Right ventricle myocardium inferior (tissue), 1 donor: ENCODE measurements at regions not wholly inside any gene's neighbourhood (a gene's known extent, or its start where the extent isn't known, plus 50 kb on each side); places are given as distances from the start of the nearest gene placed in this dataset.

Experiments used
- ATAC-seq: fragments of 200-7000 bp; cut with Tn5 transposase; one replicate; pipeline ENCODE4 v1.9.1; 2020; ENCODE audit warnings: mild to moderate bottlenecking, moderate library complexity
- DNase-seq: peaks from one replicate; pipeline ENCODE4 v3.0.0; 2021; ENCODE audit errors: missing footprints
- intact Hi-C: fragments of 100-400 bp; cut with DNase I; formaldehyde crosslinking; loops from one replicate; pipeline ENCODE4 v1.11.0; 2022
- donor health status: DM: no; HTN: yes; CAD: no; lungs with severe emphysema.

GRCh38 chr11:24289301-24289700 is 207.6 kb upstream of the LUZP2 start:
- intact Hi-C loops, result no loop called here
- ATAC-seq, result no peak
- DNase-seq, result no peak

- ATAC-seq (no peak), DNase-seq (no peak)
- intact Hi-C loops, result no loop called here
Measured at GRCh38 chr11:24293964-24294363, 202.9 kb upstream of the LUZP2 start.

- DNase-seq, result no peak
- no peak for ATAC-seq
- intact Hi-C loops, result no loop called here
Measured at GRCh38 chr11:24295360-24295759, 201.5 kb upstream of the LUZP2 start.

- no peak for ATAC-seq
- intact Hi-C loops, result no loop called here
- DNase-seq, result no peak
Measured at GRCh38 chr11:24297461-24297860, 199.4 kb upstream of the LUZP2 start.

- DNase-seq (no peak), ATAC-seq (no peak)
- intact Hi-C loops, result no loop called here
Measured at GRCh38 chr11:24298146-24298545, 198.7 kb upstream of the LUZP2 start.

- ATAC-seq (no peak), DNase-seq (no peak)
- intact Hi-C loops, result no loop called here
Measured at GRCh38 chr11:24311974-24312373, 184.9 kb upstream of the LUZP2 start.

GRCh38 chr11:24312464-24313238 is 184.2 kb upstream of the LUZP2 start:
- ATAC-seq (no peak), DNase-seq (no peak)
- intact Hi-C loops, result no loop called here

GRCh38 chr11:24321229-24321628 is 175.6 kb upstream of the LUZP2 start:
- intact Hi-C loops, result no loop called here
- no peak for ATAC-seq
- no peak for DNase-seq

- ATAC-seq (no peak), DNase-seq (no peak)
- intact Hi-C loops, result no loop called here
Measured at GRCh38 chr11:24324211-24324610, 172.6 kb upstream of the LUZP2 start.

GRCh38 chr11:24344222-24344621 is 152.6 kb upstream of the LUZP2 start:
- intact Hi-C loops, result no loop called here
- DNase-seq (no peak), ATAC-seq (no peak)

- intact Hi-C loops, result no loop called here
Measured at GRCh38 chr11:24348908-24349307, 147.9 kb upstream of the LUZP2 start.

GRCh38 chr11:24351179-24351578 is 145.7 kb upstream of the LUZP2 start:
- intact Hi-C loops, result no loop called here
- DNase-seq, result no peak
- ATAC-seq, result no peak

More at GRCh38 chr11:24348908-24349307, 147.9 kb upstream of the LUZP2 start:
- ATAC-seq (no peak), DNase-seq (no peak)

- intact Hi-C loops, result no loop called here
- ATAC-seq (no peak), DNase-seq (no peak)
Measured at GRCh38 chr11:24356501-24356900, 140.4 kb upstream of the LUZP2 start.

GRCh38 chr11:24357620-24358410 is 139.0 kb upstream of the LUZP2 start:
- ATAC-seq, result no peak
- DNase-seq, result no peak
- intact Hi-C loops, result no loop called here

- intact Hi-C loops, result no loop called here
- ATAC-seq (no peak), DNase-seq (no peak)
Measured at GRCh38 chr11:24372491-24372890, 124.4 kb upstream of the LUZP2 start.

- intact Hi-C loops, result no loop called here
- ATAC-seq (no peak), DNase-seq (no peak)
Measured at GRCh38 chr11:24373516-24373915, 123.3 kb upstream of the LUZP2 start.

- intact Hi-C loops, result no loop called here
- ATAC-seq (no peak), DNase-seq (no peak)
Measured at GRCh38 chr11:24375351-24375750, 121.5 kb upstream of the LUZP2 start.

- intact Hi-C loops, result no loop called here
Measured at GRCh38 chr11:24375931-24376330, 120.9 kb upstream of the LUZP2 start.

GRCh38 chr11:24383137-24383536 is 113.7 kb upstream of the LUZP2 start:
- intact Hi-C loops, result no loop called here
- ATAC-seq, result no peak
- DNase-seq, result no peak

More at GRCh38 chr11:24375931-24376330, 120.9 kb upstream of the LUZP2 start:
- DNase-seq (no peak), ATAC-seq (no peak)

- intact Hi-C loops, result no loop called here
- ATAC-seq (no peak), DNase-seq (no peak)
Measured at GRCh38 chr11:24384240-24384639, 112.6 kb upstream of the LUZP2 start.
